ENCODE measurements at regions not wholly inside any gene's neighbourhood (a gene's known extent, or its start where the extent isn't known, plus 50 kb on each side); places are given as distances from the start of the nearest gene placed in this dataset.

DNA sequence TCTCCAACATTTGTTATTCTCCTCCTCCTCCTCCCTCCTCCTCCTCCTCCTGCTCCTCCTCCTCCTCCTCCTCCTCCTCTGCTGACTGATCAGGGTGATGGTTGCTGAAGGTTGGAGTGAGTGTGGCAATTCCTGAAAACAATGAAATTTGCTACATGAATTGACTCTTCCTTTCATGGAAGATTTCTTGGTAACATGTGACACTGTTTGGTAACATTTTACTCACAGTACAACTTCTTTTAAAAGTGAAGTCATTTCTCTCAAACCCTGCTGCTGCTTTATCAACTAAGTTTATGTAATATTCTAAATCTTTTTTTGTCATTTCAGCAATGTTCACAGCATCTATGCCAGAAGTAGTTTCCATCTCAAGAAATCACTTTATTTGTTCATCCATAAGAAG is 543.0 kb downstream of the MAFB start:
- H3K4me3 Mint-ChIP-seq: no peak overlapping the region
- H3K36me3 Mint-ChIP-seq (ENCODE audit: low read depth): peaks cover 9% of the 10 kb centered on the region; the same call in 2 of the 3 replicates
- Histone ChIP-seq H3K4me3 (no peak overlapping the region), H3K4me1 (ENCODE audit: insufficient read depth) (no peaks in the 10 kb centered on the region), H2AFZ (no peak overlapping the region), H3F3A (replicated peaks; ENCODE audit: low read depth) (no peaks in the 10 kb centered on the region), H3K9me2 (ENCODE audit: insufficient read depth) (0 out of 2 replicates have a peak, but pooled peaks cover 6% of the 10 kb centered on the region), H4K20me1 (replicated peaks; ENCODE audit: insufficient read depth) (no peaks in the 10 kb centered on the region; the same call in 1 of the 2 replicates), H3K79me2 (replicated peaks; ENCODE audit: insufficient read depth) (no peaks in the 10 kb centered on the region), H3K27me3 (ENCODE audit: insufficient read depth) (no peaks in the 10 kb centered on the region), H3K4me2 (no peak overlapping the region), H3K36me3 (ENCODE audit: insufficient read depth) (peaks cover 4% of the 10 kb centered on the region; the same call in 1 of the 2 replicates), H3K27ac (ENCODE audit: low read depth) (no peak overlapping the region)
- peaks cover 6% of the 10 kb centered on the region for H3K27me3 Mint-ChIP-seq (ENCODE audit: insufficient read depth, low read depth, poor library complexity)
- H3K4me1 Mint-ChIP-seq: peaks cover 5% of the 10 kb centered on the region; the same call in 1 of the 3 replicates
- no peak for DNase-seq (ENCODE audit: low spot score)
- no peak overlapping the region for H3K27ac Mint-ChIP-seq
- peaks cover 4% of the 10 kb centered on the region; the same call in 1 of the 3 replicates for H3K9me3 Mint-ChIP-seq
- TF ChIP-seq ZNF114 (CRISPR knock-in tag; IDR thresholded peaks at IDR 0.05): no peak
- TF ChIP-seq, protein P1, sequence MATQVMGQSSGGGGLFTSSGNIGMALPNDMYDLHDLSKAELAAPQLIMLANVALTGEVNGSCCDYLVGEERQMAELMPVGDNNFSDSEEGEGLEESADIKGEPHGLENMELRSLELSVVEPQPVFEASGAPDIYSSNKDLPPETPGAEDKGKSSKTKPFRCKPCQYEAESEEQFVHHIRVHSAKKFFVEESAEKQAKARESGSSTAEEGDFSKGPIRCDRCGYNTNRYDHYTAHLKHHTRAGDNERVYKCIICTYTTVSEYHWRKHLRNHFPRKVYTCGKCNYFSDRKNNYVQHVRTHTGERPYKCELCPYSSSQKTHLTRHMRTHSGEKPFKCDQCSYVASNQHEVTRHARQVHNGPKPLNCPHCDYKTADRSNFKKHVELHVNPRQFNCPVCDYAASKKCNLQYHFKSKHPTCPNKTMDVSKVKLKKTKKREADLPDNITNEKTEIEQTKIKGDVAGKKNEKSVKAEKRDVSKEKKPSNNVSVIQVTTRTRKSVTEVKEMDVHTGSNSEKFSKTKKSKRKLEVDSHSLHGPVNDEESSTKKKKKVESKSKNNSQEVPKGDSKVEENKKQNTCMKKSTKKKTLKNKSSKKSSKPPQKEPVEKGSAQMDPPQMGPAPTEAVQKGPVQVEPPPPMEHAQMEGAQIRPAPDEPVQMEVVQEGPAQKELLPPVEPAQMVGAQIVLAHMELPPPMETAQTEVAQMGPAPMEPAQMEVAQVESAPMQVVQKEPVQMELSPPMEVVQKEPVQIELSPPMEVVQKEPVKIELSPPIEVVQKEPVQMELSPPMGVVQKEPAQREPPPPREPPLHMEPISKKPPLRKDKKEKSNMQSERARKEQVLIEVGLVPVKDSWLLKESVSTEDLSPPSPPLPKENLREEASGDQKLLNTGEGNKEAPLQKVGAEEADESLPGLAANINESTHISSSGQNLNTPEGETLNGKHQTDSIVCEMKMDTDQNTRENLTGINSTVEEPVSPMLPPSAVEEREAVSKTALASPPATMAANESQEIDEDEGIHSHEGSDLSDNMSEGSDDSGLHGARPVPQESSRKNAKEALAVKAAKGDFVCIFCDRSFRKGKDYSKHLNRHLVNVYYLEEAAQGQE (IDR thresholded peaks at IDR 0.05; ENCODE audit: unreplicated experiment): no peak
- no peak for TF ChIP-seq EZH2phosphoT487 (IDR thresholded peaks at IDR 0.05; ENCODE audit: unreplicated experiment)
- TF ChIP-seq NANOG (IDR thresholded peaks at IDR 0.05; ENCODE audit: borderline replicate concordance): no peak
- TF ChIP-seq EZH2 (IDR thresholded peaks at IDR 0.05; ENCODE audit: low read depth, unreplicated experiment): no peak
- TF ChIP-seq, protein P2, sequence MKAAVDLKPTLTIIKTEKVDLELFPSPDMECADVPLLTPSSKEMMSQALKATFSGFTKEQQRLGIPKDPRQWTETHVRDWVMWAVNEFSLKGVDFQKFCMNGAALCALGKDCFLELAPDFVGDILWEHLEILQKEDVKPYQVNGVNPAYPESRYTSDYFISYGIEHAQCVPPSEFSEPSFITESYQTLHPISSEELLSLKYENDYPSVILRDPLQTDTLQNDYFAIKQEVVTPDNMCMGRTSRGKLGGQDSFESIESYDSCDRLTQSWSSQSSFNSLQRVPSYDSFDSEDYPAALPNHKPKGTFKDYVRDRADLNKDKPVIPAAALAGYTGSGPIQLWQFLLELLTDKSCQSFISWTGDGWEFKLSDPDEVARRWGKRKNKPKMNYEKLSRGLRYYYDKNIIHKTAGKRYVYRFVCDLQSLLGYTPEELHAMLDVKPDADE (IDR thresholded peaks at IDR 0.05): no peak
- TF ChIP-seq POLR2AphosphoS5 (IDR thresholded peaks at IDR 0.05; ENCODE audit: low read depth): no peak
- TF ChIP-seq, protein P3, sequence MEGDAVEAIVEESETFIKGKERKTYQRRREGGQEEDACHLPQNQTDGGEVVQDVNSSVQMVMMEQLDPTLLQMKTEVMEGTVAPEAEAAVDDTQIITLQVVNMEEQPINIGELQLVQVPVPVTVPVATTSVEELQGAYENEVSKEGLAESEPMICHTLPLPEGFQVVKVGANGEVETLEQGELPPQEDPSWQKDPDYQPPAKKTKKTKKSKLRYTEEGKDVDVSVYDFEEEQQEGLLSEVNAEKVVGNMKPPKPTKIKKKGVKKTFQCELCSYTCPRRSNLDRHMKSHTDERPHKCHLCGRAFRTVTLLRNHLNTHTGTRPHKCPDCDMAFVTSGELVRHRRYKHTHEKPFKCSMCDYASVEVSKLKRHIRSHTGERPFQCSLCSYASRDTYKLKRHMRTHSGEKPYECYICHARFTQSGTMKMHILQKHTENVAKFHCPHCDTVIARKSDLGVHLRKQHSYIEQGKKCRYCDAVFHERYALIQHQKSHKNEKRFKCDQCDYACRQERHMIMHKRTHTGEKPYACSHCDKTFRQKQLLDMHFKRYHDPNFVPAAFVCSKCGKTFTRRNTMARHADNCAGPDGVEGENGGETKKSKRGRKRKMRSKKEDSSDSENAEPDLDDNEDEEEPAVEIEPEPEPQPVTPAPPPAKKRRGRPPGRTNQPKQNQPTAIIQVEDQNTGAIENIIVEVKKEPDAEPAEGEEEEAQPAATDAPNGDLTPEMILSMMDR (conservative IDR thresholded peaks at IDR 0.05; ENCODE audit: low read depth in 2 of 2): no peak
- no peak for TF ChIP-seq CREB1 (CRISPR knock-in tag; IDR thresholded peaks at IDR 0.05; ENCODE audit: low read depth)
- TF ChIP-seq JUNB (IDR thresholded peaks at IDR 0.05; ENCODE audit: unreplicated experiment): no peak
- no peak for TF ChIP-seq STAT1 (IDR thresholded peaks at IDR 0.05; ENCODE audit: unreplicated experiment)
- TF ChIP-seq ZNF331 (CRISPR knock-in tag; IDR thresholded peaks at IDR 0.05; ENCODE audit: low read depth): no peak
- TF ChIP-seq, protein P4, sequence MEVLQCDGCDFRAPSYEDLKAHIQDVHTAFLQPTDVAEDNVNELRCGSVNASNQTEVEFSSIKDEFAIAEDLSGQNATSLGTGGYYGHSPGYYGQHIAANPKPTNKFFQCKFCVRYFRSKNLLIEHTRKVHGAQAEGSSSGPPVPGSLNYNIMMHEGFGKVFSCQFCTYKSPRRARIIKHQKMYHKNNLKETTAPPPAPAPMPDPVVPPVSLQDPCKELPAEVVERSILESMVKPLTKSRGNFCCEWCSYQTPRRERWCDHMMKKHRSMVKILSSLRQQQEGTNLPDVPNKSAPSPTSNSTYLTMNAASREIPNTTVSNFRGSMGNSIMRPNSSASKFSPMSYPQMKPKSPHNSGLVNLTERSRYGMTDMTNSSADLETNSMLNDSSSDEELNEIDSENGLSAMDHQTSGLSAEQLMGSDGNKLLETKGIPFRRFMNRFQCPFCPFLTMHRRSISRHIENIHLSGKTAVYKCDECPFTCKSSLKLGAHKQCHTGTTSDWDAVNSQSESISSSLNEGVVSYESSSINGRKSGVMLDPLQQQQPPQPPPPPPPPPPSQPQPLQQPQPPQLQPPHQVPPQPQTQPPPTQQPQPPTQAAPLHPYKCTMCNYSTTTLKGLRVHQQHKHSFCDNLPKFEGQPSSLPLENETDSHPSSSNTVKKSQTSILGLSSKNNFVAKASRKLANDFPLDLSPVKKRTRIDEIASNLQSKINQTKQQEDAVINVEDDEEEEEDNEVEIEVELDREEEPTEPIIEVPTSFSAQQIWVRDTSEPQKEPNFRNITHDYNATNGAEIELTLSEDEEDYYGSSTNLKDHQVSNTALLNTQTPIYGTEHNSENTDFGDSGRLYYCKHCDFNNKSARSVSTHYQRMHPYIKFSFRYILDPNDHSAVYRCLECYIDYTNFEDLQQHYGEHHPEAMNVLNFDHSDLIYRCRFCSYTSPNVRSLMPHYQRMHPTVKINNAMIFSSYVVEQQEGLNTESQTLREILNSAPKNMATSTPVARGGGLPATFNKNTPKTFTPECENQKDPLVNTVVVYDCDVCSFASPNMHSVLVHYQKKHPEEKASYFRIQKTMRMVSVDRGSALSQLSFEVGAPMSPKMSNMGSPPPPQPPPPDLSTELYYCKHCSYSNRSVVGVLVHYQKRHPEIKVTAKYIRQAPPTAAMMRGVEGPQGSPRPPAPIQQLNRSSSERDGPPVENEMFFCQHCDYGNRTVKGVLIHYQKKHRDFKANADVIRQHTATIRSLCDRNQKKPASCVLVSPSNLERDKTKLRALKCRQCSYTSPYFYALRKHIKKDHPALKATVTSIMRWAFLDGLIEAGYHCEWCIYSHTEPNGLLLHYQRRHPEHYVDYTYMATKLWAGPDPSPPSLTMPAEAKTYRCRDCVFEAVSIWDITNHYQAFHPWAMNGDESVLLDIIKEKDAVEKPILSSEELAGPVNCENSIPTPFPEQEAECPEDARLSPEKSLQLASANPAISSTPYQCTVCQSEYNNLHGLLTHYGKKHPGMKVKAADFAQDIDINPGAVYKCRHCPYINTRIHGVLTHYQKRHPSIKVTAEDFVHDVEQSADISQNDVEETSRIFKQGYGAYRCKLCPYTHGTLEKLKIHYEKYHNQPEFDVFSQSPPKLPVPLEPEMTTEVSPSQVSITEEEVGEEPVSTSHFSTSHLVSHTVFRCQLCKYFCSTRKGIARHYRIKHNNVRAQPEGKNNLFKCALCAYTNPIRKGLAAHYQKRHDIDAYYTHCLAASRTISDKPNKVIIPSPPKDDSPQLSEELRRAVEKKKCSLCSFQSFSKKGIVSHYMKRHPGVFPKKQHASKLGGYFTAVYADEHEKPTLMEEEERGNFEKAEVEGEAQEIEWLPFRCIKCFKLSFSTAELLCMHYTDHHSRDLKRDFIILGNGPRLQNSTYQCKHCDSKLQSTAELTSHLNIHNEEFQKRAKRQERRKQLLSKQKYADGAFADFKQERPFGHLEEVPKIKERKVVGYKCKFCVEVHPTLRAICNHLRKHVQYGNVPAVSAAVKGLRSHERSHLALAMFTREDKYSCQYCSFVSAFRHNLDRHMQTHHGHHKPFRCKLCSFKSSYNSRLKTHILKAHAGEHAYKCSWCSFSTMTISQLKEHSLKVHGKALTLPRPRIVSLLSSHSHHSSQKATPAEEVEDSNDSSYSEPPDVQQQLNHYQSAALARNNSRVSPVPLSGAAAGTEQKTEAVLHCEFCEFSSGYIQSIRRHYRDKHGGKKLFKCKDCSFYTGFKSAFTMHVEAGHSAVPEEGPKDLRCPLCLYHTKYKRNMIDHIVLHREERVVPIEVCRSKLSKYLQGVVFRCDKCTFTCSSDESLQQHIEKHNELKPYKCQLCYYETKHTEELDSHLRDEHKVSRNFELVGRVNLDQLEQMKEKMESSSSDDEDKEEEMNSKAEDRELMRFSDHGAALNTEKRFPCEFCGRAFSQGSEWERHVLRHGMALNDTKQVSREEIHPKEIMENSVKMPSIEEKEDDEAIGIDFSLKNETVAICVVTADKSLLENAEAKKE (CRISPR knock-in tag; IDR thresholded peaks at IDR 0.05): no peak
- ATAC-seq: no peak
